ENCODE measurements at regions not wholly inside any gene's neighbourhood (a gene's known extent, or its start where the extent isn't known, plus 50 kb on each side); places are given as distances from the start of the nearest gene placed in this dataset.
"Not testable (repeated sequence)": the region's sequence is repeated elsewhere in the genome, so short reads cannot be mapped to it uniquely, and the experiment has no call there.

DNA sequence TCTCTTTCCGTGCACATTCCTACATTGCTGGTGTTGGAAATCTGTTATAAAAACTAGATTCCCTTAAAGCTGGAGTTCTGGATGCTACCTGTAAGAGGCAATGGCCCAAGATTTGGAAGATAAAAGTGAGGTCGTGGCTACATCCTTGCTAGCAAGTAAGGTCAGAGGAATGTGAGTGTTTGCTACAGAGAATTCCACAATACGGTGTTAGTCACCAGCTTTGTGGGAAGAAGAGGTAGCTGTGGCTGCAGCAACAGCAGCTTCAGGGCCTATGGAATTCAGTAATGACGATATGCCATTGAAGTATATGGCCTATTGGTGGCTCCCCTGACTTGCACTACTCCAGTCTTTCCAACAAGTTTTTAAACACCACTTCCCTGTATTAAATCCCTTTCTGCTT, 227.7 kb upstream of the TMEM260 start:
- no peak for DNase-seq

DNA sequence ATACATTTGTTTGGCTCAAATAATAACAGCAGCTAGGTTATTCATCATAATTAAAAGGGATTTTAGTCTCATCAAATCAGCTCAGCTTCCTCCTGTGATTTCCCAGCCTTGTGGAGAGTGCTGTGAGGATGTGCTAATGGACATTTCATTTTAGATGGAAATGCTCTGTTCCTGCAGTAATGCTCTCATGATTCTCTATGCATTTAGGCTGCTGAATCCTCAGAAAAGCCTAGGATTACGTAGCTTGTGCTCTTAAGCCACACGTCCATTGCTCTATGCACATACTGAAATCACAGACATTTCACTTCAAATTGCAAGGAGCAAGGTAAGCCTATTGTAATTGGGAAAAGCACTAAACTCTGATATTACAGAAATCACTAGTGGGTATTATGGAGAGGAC, 226.6 kb upstream of the TMEM260 start:
- no peak for DNase-seq

GRCh38 chr14:56357428-56357827, 222.2 kb upstream of the TMEM260 start:
- DNase-seq = peak; percentile 39

DNA sequence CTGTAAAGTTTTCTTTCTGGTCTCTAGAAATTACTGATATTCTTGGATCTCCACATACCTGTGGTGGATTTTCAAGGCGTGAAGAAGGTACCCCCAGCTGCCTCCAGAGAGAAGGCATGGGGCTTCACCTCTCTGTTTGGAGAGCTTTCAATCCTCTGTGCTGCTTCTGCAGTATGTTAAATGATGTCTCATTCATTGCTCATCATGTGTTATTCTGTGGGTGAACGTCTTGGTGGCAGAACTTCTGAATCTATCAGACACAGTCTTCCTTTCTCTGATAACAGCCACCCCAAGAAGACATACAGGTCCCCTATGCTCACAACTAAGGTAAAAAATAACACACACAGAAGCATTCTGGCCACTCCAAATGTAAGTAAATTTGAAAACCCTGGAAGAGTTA, 221.3 kb upstream of the TMEM260 start:
- DNase-seq = no peak

GRCh38 chr14:56358851-56359614, 220.6 kb upstream of the TMEM260 start:
- no peak for DNase-seq

- DNase-seq = not testable (repeated sequence)
Measured at GRCh38 chr14:56365663-56366062, 213.9 kb upstream of the TMEM260 start.

DNA sequence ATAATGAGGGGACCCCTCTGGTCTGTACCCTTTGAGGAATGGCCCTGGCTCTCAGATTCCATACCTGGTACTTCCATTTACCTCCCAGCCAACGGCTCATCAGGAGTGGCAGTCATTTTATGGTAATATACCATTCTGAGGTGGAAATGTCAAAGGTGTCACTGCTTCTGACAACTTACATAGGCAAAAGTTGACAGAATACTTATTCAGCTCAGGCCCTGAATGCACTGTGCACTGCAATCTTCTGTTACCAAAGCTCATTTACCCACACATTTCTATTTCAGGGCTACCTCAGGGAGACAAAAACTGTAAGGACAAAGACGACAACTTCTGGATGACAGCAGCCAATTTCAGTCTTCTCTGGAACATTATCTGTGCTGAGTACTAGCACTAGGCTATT, 212.2 kb upstream of the TMEM260 start:
- DNase-seq = no peak

GRCh38 chr14:56371737-56372136, 207.9 kb upstream of the TMEM260 start:
- DNase-seq = no peak

- no peak for DNase-seq
Measured at GRCh38 chr14:56374421-56374820, 205.2 kb upstream of the TMEM260 start.

DNA sequence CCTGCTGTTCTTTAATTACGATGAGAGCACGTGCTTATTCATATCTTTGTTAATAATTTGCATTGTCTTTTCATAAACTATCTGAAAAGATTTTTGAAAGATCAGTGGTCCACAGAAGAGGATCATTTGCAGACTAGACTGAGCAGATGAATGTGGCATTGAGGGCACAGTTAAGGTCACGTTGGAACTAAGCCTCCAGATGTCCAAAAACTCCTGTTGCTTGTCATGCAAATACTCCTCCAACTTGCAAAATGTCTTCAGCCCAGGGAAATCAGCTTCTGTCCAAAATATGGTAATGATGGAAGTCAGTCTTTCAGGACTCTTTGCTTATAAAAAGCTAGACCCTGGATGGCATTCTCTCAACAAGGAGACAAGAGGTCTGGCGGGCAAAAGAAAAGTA, 201.6 kb upstream of the TMEM260 start:
- DNase-seq = no peak

DNA sequence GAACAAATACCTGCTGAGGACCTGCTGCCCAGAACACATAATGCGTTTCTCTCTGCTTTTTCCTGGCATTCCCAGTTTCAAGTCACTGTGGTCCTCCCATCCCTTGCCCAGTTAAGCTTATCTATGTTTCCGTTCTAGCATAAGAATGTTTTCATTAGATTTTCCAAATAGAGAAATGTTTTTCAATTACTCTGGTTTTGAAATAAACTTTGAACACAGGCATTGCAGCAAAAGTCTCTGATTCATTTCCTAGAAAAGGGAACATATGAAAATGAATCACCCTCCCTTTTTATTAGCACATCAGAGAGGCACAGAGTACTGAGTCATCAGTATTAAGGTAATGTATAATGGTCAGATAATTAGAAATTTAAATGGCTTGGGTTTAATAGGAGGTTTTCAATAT, 201.1 kb upstream of the TMEM260 start:
- no peak for DNase-seq

- no peak for DNase-seq
Measured at GRCh38 chr14:56379956-56380355, 199.6 kb upstream of the TMEM260 start.

DNA sequence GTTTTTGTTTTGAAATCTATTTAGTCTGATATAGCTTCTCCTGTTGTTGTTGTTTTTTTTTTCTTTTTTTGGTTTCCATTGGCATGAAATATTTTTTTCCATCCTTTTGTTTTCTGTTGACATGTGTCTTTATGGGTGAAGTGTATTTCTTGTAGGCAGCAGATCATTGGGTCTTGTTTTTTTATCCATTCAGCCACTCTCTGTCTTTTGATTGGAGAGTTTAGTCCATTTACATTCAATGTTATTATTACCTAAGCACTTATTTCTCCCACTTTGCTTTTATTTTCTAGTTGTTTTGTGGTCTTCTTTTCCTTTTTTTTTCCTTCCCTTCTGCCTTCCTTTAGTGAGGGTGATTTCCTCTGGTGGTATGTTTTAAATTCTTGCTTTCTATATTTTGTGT, 193.6 kb upstream of the TMEM260 start:
- DNase-seq = no peak

DNA sequence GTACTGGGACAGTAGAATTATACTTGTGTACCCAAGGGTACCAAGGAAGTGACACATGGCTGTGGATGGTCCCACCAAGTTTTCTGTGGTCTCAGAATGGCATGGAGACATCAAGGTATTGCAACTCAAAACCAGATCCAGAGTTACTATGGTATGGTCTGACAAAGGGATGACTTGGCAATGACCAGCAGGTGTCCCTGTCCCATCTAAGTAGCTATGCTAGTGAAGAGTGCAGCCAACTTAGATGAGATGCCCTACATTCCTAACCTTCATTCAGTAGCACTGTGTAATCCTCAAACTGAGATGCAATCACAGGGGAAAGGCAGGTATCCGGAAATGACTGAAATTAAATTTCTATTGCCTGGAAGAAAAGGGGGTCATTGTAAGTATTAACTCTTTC, 188.7 kb upstream of the TMEM260 start:
- no peak for DNase-seq

DNA sequence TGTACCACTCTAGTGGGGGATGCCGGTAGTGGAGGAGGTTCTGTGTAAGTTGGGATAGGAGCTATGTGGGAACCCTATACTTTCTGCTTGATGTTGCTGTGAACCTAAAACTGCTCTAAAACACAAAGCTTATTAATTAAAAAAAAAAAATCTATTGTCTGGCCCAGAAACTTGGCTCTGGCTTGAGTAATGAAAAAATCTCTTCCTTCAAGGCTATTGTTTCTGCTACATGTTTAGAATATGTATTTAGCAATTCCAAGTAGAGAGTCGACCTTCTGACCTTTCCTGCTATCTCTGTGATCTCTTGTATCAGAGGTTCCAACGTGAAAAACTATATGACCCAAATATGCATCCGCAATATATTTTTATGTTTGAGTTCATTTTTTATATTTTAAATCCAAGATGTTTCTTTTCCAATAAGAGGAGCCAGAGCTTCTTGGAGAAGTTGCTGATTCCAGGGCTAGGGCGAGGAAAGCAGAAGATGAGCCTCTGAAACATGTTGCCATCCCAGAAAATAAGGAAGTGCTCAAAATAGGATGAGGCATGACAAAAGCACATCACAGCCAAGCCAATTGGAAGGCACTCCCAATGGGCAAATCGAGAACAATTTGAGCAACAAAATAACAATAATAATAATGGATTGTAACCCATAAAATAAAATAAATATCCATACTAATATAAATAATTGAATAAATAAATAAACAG, 184.6 kb upstream of the TMEM260 start:
- peak; percentile 8 for DNase-seq

DNA sequence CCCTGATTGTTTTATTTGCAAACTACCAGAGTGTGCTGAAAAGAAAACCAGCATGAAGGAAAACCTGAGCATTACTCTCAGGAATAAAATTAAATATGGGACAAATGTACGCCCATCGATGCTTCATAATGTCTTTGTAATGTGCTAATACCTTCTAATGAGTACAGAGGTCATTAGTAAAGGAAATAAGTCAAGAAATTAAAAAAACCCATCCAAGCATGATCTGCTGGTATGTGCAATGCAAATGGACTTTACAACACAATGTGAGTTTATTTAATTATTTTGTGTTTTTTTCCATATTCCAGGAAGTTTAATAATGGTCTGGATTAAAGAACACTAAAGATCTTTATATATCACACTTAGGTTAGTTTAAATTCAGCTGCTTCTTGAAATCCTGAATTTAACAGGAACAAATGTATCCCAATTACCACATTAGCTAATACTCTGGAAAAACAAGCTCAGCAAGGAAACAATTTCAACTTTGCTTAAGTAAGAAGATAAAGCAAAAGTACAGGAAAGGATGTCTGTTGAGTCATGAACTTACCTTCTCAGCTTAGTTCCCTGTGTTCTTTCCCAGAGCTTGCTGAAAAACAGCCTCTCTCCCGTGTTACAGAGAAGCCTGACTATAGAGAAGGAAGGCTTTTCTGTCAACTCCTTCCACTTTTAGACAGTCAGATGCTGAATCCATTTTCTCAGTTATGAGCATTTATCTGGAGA, 179.3 kb upstream of the TMEM260 start:
- no peak for DNase-seq

DNA sequence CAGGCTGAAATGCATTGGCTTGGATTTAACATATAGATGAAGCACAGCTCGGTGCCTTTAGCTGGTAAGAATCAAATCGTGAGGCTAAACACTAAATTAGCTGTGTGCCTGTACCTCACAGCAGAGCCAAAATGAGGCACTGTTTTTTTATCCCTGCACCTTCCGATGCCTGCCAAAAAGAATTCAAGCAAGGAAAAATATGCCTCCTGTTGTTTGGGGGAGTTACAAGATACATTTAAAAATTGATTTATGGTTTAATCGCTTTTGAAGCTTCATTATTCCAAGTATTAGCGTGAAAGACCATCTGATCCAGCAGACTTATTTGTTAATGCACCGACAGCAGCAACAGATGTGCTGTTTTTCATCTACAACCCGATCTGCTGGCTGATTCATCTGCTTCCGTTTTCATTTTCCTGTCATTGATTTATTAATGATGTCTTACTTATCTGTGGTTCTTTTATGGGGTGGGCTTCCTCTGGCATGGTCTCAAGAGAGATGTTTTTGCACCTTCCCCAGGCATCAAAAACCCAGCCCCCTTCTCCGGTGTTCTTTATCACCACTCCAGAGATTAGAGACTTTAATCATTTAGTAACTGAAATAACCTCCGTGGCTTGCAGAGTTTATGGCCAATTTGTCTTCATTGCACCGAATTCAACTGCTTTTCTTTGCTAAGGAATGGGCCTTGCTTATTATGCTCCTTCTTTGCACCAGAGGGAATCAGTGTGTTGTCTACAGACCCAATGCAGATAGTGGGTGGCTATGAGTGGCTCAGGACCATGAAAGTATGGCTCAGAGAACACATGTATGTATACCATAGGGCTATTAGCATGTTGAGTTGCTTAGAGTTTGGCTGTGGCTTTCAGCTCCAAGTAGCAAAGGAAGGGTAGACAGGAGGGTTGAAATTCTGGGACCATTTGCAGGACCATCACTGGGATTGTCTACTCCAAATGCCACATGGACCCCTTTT, 166.8 kb upstream of the TMEM260 start:
- DNase-seq = no peak

GRCh38 chr14:56413721-56414120, 165.9 kb upstream of the TMEM260 start:
- DNase-seq = no peak

DNA sequence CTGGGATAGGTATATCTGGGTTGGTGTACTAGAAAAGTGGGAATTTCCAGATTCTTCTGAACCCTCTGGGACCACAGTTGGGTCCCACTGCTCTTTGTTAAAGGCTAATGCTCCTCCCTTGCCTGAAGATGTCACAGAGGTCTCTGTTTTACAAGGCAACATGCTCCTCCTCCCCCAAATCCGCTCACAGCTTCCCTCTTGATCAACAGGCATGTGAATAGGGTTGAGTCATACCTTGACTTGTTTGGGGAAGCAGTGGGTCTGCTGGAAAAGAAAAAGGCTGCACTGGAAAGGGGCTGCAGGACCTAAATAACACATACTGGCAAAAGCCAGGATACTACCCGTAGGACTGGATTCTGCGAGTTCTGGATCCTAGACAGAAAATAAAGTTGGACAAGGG, 165.4 kb upstream of the TMEM260 start:
- DNase-seq = no peak

DNA sequence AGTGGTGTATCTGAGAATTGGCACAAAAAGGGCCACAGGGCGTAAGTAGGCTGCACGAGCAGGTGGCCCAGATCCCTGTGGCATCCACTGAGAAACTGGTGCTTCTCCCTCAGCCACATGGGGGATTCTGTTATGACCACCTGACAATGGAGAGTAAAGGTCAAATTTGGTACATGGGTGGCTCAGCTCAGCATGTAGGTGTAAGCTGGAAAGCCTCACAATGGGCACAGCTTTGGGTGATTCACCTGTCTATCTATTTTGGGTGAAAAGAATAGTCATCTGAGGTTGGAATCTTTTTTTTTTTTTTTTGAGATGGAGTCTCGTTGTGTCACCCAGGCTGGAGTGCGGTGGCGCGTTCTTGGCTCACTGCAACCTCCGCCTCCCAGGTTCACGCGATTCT, 163.4 kb upstream of the TMEM260 start:
- DNase-seq = no peak

DNA sequence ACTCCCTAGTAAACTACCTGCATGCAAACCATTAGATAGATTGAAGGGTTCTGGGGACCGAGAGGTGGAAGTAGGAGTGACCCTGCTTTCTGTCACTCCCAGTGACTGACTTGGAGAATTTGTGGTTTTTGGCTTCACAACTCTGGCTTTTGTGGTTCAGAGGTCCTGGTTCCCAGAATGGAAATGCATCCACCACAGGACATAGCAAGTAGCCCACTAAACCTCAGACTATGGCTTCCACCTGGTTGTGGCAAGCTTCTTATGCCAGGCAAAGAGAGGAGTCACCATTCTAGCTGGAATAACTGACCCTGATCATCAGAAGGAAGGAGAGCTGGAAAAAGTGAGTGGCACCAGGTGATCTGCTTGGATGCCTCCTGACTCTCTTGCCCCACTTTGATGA, 162.4 kb upstream of the TMEM260 start:
- no peak for DNase-seq

DNA sequence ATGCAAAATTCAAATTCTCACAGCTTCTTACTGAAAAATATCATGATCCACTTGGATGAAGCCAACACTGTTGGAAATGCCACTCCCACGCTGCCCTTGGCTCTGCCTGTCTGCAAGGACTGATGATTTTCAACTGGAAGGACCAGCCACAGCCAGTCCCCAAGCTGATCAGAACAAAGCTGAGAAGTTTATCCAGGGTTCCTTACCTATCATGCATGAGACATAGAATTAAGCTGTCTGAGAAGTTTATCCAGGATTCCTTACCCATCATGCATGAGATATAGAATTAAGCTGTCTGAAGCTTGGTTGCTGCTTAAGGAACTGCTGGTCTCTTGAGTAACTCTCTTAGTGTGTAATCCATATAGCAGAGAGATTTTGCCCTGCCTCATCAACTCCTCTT, 159.8 kb upstream of the TMEM260 start:
- DNase-seq = no peak

DNA sequence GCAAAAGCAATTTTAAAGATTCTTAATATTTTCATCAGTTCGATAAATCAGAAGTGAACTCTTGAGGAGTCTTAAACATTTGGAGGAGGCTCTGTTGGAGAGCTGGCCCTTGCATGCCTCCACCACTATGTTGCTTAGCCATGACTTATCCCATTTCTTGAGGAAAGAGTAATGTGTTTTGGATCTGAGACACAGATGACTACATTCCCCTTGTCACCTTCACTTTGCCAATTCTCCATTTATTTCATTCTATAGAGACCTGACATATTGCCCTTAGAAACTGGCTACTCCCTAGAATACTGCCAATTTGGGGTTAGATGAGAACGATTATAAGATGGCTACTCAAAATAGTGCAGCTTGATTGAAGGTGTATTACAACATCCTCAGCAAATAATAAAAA, 157.4 kb upstream of the TMEM260 start:
- DNase-seq = peak; percentile 8
